Hepatic stellate cell (primary cell): ENCODE measurements at regions not wholly inside any gene's neighbourhood (a gene's known extent, or its start where the extent isn't known, plus 50 kb on each side); places are given as distances from the start of the nearest gene placed in this dataset.
"Not testable (repeated sequence)": the region's sequence is repeated elsewhere in the genome, so short reads cannot be mapped to it uniquely, and the experiment has no call there.

Experiments used
- DNase-seq: peaks from one replicate; pipeline ENCODE4 v3.0.0; 2011; ENCODE audit warnings: low spot score

DNA sequence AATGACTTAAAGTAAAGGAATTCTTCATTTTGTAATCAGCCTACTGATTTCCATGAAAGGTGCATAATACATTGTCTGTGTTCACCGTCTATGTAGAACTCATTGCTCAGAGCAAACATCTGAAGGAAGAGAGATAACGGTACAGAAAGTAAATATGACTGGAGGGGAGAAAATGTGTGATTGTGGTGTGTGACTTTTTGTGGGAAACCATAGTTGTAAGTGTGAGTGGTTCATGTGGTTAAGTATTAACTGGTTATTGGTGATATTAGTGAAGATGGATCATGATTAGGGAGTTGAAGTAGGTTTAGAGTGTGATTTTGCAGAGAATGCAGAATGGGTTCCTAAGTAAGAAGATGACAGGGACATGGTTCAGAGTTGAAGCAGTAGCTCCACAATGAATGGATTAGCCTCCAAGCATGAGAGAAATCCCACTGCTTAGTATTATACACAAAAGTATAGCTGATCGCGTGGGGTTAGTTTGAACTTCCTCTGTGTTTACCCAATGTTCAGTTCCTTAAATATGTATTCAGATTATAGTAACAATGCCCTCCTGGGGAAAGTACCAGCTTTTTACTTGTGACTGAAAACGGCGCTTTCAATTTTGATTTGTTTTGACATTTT is 368.9 kb downstream of the UTRN start:
- no peak for DNase-seq

- DNase-seq = no peak
These were observed 369.4 kb downstream of the UTRN start for GRCh38 chr6:144654506-144654905.

DNA sequence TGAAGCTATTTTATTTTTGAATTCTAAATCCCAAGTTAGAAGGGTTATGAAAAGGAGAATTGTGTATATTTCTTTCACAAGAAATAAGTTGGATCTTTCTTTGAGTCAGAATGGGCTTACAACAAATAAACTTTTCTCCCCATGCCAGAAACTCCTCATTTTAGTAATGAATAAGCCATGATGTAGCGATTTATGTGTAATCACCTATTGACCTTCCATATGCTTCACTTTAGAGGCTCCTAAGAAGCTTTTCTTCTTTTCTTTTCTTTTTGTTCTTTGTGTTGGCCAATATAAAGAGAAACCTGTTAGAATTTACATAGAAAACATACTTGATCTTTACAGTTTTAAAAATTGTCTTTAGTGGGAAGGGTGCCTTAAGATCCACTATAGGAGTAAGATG is 370.2 kb downstream of the UTRN start:
- no peak for DNase-seq

GRCh38 chr6:144657691-144658090 is 372.6 kb downstream of the UTRN start:
- DNase-seq = no peak

GRCh38 chr6:144659202-144660182 is 374.4 kb downstream of the UTRN start:
- no peak for DNase-seq

- DNase-seq = no peak
These were observed 375.5 kb downstream of the UTRN start for GRCh38 chr6:144660561-144661115.

GRCh38 chr6:144661116-144661806 is 376.1 kb downstream of the UTRN start:
- DNase-seq = no peak

GRCh38 chr6:144662812-144663365 is 377.8 kb downstream of the UTRN start:
- no peak for DNase-seq

- no peak for DNase-seq
These were observed 379.1 kb downstream of the UTRN start for GRCh38 chr6:144664281-144664680.

- DNase-seq = no peak
These were observed 379.8 kb downstream of the UTRN start for GRCh38 chr6:144664947-144665346.

- no peak for DNase-seq
These were observed 380.9 kb downstream of the UTRN start for GRCh38 chr6:144665932-144666450.

DNA sequence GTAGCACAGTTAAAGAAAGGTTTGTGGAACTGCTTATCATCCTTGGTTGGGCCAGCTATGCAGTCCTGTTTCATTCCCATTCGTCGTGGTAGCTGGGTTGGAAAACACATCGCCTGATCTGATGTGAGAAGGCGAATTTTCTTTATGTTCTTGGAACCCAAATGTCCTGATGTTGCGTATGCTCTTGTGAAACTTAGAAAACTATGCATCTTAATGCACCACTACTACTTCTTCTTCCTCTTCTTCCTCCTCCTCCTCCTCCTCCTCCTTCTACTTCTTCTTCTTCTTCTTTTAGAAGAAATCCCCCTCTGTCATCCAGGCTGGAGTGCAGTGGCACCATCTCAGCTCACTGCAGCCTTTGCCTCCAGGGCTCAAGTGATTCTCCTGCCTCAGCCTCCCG is 381.6 kb downstream of the UTRN start:
- no peak for DNase-seq

DNA sequence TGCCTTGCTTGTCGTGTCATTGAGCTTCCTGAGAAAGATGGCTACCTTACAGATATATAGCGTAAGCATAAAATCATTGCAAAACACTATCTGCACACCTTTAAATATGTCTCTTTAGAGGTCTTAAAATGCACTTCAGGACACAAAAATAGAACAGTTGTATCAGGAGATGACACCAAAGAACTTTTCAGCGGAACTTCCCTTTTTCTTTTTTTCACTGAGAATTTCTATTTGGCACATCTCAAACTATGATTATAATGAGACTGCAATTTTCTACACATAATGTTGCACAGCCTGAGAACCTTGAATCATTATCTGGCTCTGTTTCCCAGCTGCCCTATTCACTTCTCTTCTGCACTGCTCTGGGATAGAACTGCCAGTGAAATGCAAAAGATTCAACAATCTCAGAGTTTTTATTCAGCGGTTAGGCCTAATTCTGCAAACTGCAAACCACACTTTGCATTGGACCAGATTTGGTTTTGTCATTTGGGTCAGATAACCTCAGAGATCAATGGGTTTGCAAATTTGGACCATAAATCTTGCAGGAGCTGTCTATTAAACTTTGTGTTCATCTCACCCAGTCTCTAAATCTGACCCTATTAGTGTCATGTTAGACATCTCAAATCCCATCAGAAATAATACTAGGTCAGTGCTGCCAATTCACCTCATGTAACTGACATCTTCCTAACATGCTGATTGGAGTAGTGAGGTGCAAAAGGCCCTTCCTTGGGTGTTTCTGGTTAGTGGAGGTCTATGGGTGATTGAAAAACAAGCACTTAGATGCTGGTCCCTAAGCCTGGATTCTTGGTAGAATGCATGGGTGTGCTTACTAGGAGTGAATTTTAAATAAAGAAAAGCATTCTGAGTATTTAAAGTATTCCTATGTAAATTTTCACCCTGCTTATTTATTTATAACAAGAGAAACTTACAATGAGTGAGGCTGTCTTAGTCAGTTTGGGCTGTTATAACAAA is 382.7 kb downstream of the UTRN start:
- no peak for DNase-seq

- not testable (repeated sequence) for DNase-seq
These were observed 385.1 kb downstream of the UTRN start for GRCh38 chr6:144670259-144670658.

GRCh38 chr6:144673807-144674206 is 388.7 kb downstream of the UTRN start:
- no peak for DNase-seq

DNA sequence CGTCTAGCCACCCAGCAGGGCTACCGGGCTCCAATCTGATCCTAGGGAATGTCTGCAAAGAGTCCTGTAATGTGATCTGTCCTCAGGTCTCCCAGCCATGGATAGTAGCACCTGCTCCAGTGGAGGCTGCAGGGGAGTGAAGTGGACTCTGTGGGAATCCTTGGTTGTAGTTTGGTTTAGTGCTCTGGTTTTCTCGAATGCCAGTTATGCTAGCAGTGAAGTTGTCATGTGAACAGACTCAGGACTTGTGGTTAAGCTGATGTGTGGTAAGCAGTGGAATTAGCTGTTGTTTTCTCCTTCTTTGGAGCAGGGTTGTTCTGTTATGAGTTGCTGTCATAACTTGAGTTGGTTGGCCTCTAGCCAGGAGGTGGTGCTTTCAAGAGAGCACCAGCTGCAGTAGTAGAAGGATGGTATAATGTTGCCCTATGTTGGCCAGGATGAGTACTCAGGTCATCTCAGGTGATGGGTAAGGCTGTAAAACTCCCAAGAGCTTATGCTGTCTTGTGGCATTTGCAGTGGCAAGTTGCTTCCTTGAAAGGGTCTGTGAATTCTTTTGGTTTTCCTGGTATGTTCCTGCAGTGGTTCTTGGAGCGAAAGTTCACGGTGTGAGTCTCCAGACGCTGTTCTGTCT is 390.2 kb downstream of the UTRN start:
- peak; percentile 22 for DNase-seq

DNA sequence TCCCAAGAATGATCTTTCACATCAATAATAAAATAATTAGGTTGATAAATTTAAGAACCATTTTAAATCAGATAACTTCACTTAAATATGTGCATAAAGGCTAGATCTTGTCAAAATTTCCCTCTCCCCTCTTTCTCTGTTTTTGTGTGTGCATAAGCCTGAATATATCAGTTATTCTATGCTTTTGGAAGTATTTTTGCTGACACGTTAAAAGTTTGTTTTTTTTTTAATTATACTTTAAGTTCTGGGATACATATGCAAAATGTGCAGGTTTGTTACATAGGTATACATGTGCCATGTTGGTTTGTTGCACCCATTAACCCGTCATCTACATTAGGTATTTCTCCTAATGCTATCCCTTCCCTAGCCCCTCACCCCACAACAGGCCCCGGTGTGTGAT is 391.2 kb downstream of the UTRN start:
- DNase-seq = not testable (repeated sequence)

DNA sequence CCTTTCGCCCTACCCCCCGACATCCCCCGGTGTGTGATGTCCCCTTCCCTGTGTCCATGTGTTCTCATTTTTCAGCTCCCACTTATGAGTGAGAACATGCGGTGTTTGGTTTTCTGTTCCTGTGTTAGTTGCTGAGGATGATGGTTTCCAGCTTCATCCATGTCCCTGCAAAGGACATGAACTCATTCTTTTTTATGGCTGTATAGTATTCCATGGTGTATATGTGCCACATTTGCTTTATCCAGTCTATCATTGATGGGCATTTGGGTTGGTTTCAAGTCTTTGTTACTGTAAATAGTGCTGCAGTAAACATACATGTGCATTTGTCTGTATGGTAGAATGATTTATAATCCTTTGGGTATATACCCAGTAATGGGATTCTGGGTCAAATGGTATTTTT is 392.1 kb downstream of the UTRN start:
- not testable (repeated sequence) for DNase-seq

- DNase-seq = no peak
These were observed 393.7 kb downstream of the UTRN start for GRCh38 chr6:144678844-144679243.

GRCh38 chr6:144681334-144681733 is 396.2 kb downstream of the UTRN start:
- DNase-seq = no peak
